Uterus (tissue), 3 donors: ENCODE measurements at regions not wholly inside any gene's neighbourhood (a gene's known extent, or its start where the extent isn't known, plus 50 kb on each side); places are given as distances from the start of the nearest gene placed in this dataset.

Experiments
- DNase-seq, 2 donors: peaks; one replicate each; pipeline ENCODE4 v3.0.0-alpha.2; 2019 to 2020
- H3K27ac ChIP-seq, 2 donors: fragments of 200-600 bp; sonication (generic); 1 replicate in 1 of 2; 2 replicates in 1 of 2; pipeline ENCODE4 v1.5.1; 2016 to 2018
- H3K27me3 ChIP-seq, 2 donors: fragments of 200-600 bp; sonication (generic); one replicate each; pipeline ENCODE4 v1.5.1; 2018 to 2019; ENCODE audit warnings: control low read depth in 1 of 2
- H3K36me3 ChIP-seq, 2 donors: fragments of 200-600 bp; sonication (generic); one replicate each; pipeline ENCODE4 v1.5.1; 2019; ENCODE audit warnings: control low read depth in 1 of 2
- H3K4me1 ChIP-seq, 2 donors: fragments of 200-600 bp; sonication (generic); one replicate each; pipeline ENCODE4 v1.5.1; 2018 to 2019; ENCODE audit warnings: control low read depth in 1 of 2
- H3K4me3 ChIP-seq, 2 donors: fragments of 200-600 bp; sonication (generic); 1 replicate in 1 of 2; 2 replicates in 1 of 2; pipeline ENCODE4 v1.5.1; 2018 to 2019; ENCODE audit warnings: mild to moderate bottlenecking in 1 of 2
- H3K9me3 ChIP-seq, 2 donors: fragments of 200-600 bp; sonication (generic); one replicate each; pipeline ENCODE4 v1.5.1; 2019; ENCODE audit warnings: control low read depth in 1 of 2
- POLR2A ChIP-seq, 2 donors: fragments of 450-650 bp; IDR thresholded peaks; one replicate each; pipeline ENCODE4 v1.6.1; 2016; ENCODE audit warnings: antibody characterized with exemption in 2 of 2, mild to moderate bottlenecking in 1 of 2, moderate library complexity in 1 of 2
- intact Hi-C: fragments of 100-400 bp; cut with DNase I; formaldehyde crosslinking; loops from one replicate; pipeline ENCODE4 v1.15.1; 2023; ENCODE audit warnings: low total_unique reads
- TF ChIP-seq, protein P1 (sequence below), 4 experiments: fragments of 200-600 bp in 2 of 4; fragments of 450-650 bp in 2 of 4; sonication (generic) in 2 of 4; IDR thresholded peaks; one replicate each; pipeline ENCODE4 v1.5.1; 2016 to 2019; ENCODE audit warnings: antibody characterized with exemption in 4 of 4, mild to moderate bottlenecking in 2 of 4, moderate library complexity in 1 of 4
- donor health status: DM: yes; HTN: yes; CAD: no.

DNA sequence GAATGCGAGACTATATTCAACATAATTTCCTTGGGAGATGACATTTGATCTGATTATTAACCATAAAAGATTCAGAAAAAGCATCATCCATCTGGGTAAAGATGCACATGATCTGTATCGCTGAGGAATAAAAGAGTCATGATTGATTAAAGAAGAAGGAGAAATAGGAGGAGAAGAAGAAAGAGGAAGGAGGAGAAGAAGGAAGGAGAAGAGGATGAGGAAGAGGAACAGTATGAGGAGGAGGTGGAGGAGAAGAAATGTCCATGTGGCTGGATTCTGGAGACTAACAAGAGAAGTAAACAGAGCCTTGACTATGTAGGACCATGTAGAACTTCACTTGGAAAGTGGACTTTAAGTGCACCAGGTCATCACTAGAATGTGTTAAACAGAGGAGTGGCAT lies 947.4 kb downstream of the LRFN5 start:
- no peak for DNase-seq
- H3K4me3 ChIP-seq = no peak overlapping the region
- no peaks in the 10 kb centered on the region for H3K9me3 ChIP-seq
- no peaks in the 10 kb centered on the region for H3K4me1 ChIP-seq
- intact Hi-C loops = no loop called here
- no peak overlapping the region for H3K27ac ChIP-seq
- TF ChIP-seq, protein P1, sequence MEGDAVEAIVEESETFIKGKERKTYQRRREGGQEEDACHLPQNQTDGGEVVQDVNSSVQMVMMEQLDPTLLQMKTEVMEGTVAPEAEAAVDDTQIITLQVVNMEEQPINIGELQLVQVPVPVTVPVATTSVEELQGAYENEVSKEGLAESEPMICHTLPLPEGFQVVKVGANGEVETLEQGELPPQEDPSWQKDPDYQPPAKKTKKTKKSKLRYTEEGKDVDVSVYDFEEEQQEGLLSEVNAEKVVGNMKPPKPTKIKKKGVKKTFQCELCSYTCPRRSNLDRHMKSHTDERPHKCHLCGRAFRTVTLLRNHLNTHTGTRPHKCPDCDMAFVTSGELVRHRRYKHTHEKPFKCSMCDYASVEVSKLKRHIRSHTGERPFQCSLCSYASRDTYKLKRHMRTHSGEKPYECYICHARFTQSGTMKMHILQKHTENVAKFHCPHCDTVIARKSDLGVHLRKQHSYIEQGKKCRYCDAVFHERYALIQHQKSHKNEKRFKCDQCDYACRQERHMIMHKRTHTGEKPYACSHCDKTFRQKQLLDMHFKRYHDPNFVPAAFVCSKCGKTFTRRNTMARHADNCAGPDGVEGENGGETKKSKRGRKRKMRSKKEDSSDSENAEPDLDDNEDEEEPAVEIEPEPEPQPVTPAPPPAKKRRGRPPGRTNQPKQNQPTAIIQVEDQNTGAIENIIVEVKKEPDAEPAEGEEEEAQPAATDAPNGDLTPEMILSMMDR (IDR thresholded peaks at IDR 0.05) = no peak
- no peak for TF ChIP-seq POLR2A (IDR thresholded peaks at IDR 0.05)
- H3K36me3 ChIP-seq = no peaks in the 10 kb centered on the region
- H3K27me3 ChIP-seq = no peaks in the 10 kb centered on the region

DNA sequence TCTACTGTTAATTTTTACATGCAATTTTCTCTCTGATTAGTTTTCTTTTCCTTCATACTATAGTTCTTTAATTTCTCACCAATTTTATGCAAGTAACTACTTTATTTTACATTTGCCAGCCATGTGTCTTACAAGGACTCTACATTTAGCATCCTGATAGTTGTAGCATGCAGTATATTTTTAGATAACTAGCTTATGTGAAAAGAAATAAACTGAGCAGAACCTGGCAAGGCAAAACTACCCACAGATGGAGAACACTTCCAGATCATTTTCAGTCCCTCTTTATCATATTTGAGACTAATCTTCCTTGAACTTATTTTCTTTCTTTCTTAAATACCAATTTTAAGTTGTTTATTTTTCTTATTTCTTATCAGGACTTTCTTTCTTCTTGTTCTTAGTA lies 943.6 kb downstream of the LRFN5 start:
- no peak for DNase-seq
- TF ChIP-seq, protein P1 (IDR thresholded peaks at IDR 0.05) = no peak
- TF ChIP-seq POLR2A (IDR thresholded peaks at IDR 0.05) = no peak
- no peak overlapping the region for H3K4me3 ChIP-seq
- H3K27ac ChIP-seq = no peak overlapping the region
- no peaks in the 10 kb centered on the region for H3K27me3 ChIP-seq
- intact Hi-C loops = no loop called here
- H3K36me3 ChIP-seq = no peaks in the 10 kb centered on the region
- H3K4me1 ChIP-seq = no peaks in the 10 kb centered on the region
- H3K9me3 ChIP-seq = no peaks in the 10 kb centered on the region

DNA sequence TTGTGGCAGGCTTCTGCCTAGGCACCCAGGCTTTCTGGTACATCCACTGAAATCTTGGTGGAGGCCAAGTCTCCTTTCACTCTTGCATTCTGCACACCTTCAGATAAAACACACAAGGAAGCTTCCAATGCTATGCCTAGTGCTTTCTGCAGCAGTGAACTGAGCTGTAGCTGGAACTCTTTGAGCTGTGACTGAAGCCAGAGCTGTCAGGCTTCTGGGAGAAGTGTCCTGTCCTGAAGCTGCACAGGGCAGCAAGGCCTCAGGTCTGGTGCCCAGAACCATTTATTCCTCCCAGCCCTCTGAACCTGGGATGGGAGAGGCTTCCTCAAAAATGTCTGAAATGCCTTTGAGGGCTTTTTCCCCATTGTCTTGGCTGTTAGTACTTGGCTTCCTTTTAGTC lies 941.7 kb downstream of the LRFN5 start:
- H3K27me3 ChIP-seq = no peaks in the 10 kb centered on the region
- no peaks in the 10 kb centered on the region for H3K36me3 ChIP-seq
- intact Hi-C loops = no loop called here
- no peak for DNase-seq
- no peak overlapping the region for H3K27ac ChIP-seq
- H3K4me3 ChIP-seq = no peak overlapping the region
- no peaks in the 10 kb centered on the region for H3K4me1 ChIP-seq
- TF ChIP-seq, protein P1 (IDR thresholded peaks at IDR 0.05) = no peak
- TF ChIP-seq POLR2A (IDR thresholded peaks at IDR 0.05) = no peak
- no peaks in the 10 kb centered on the region for H3K9me3 ChIP-seq

DNA sequence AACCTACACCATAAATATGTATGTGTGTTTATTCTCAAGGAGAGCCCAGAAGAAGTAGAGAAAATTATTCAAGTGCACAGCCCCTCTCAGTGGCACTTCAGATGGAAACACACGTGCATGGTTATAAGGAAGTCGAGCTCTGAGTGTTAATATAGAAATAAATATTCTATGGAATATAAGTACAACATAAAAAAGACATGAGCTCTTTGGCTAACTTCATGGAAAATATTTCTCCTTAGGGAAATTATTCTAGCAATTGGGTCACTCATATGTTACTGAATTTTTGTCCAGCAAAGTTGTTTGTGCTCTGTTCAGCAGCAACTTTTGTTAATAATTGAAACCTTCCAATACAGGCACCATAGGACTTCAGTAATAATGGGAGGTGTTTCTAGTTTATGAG lies 939.0 kb downstream of the LRFN5 start:
- H3K4me3 ChIP-seq = no peak overlapping the region
- H3K27ac ChIP-seq = no peak overlapping the region
- no peak for DNase-seq
- H3K27me3 ChIP-seq = no peaks in the 10 kb centered on the region
- H3K9me3 ChIP-seq = no peaks in the 10 kb centered on the region
- H3K36me3 ChIP-seq = no peaks in the 10 kb centered on the region
- intact Hi-C loops = no loop called here
- TF ChIP-seq POLR2A (IDR thresholded peaks at IDR 0.05) = no peak
- TF ChIP-seq, protein P1 (IDR thresholded peaks at IDR 0.05) = no peak
- H3K4me1 ChIP-seq = no peaks in the 10 kb centered on the region

DNA sequence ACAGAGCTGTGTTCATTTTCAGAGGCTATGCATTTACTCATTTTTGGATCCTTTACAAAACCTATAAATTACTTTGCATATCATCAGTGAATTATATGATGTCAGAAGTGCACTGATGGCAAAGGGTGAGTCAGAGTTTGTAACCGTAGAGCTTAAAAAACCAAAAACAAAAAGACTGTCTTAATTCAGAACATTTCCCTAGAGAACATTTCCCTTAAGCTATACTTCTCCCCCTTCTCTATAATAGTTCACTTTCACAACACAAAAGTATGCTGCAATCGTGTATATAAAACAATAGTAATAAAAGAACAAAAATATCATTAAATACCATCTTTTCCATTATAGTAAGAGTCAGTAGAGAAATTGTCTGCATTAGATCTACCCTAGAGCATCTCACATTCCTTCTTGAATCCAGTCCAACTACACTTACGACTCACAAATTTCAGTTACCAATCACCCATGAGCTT lies 934.9 kb downstream of the LRFN5 start:
- Histone ChIP-seq H3K4me1 (no peaks in the 10 kb centered on the region), H3K27ac (no peak overlapping the region), H3K36me3 (no peaks in the 10 kb centered on the region), H3K27me3 (no peaks in the 10 kb centered on the region), H3K4me3 (no peak overlapping the region), H3K9me3 (no peaks in the 10 kb centered on the region)
- intact Hi-C loops = no loop called here
- TF ChIP-seq POLR2A (IDR thresholded peaks at IDR 0.05) = no peak
- TF ChIP-seq, protein P1 (IDR thresholded peaks at IDR 0.05) = no peak
- no peak for DNase-seq
